Right hindlimb (tissue), 1 donor: ENCODE measurements at regions not wholly inside any gene's neighbourhood (a gene's known extent, or its start where the extent isn't known, plus 50 kb on each side); places are given as distances from the start of the nearest gene placed in this dataset.

Source experiments
- DNase-seq: peaks from one replicate; pipeline ENCODE4 v3.0.0-alpha.2; 2018

DNA sequence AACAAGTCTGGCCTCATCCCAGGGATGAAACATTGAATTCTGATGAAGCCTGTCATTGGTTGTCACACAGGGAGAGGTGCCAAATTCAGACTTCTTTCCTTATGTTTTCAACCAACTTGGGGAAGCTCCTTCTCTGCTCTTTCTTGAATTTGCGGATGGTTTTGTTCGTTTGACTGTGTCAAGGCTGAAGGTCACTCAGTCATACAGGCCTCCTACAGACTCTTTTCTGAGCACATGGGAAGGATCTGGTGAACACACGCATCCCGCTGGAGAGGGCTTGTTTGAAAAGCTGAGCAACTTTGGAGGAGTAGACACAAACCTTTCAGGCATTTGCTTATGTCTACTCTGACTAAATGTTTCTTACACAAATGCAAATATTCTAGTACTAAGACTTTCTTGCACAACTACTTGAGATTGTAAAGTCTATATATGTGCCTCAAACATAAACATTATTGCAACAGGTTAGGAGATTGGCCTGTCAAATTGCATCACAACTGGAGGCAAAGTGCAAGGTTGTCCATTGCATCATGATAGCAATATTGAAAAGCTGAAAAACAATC is 151.5 kb upstream of the NR3C1 start:
- DNase-seq = no peak

DNA sequence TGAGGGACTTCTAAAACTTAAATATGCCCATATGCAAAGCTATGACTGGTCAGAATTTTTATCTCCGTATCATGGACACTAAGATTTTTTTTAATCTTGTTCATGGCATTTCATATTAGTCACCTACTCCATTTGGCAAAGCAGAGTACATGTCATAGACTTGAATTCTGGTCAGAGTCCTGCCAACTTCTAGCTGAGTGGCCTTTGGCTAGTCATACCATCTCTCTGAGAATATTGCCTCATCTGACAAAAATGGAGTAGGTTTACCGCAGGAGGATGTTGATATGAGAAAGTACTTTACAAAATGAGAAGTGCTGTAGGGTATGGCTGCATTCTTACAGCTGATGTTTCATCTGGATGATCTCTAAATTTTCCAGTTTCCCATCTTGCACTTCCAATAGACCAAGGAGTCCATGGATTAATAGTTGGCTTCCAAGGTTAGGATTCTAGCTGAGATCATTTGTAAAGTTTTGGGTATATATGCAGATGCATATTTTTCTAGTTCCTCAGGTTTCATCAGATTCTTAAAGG is 150.8 kb upstream of the NR3C1 start:
- no peak for DNase-seq

DNA sequence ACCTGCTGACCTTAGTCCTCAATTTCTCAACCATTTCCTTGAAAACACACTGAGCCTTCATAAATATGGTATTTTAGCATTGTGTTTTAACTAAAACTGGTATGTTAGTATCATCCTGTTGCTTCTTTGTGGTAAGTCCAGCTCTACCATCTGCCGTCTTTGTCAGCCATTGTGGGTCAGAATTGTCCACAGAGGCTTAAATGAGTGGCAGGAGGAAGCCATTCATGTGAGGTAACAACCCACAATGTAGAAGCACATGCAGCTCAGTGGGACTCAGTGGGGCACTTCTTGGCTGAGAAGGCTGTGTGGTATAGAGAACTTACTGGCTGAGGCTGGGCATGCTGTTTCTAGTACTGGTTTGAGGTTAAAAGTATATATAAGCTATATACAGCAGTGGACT is 149.2 kb upstream of the NR3C1 start:
- DNase-seq = no peak

- peak; percentile 32 for DNase-seq
Observed at GRCh38 chr5:143551820-143552251, 148.3 kb upstream of the NR3C1 start.

DNA sequence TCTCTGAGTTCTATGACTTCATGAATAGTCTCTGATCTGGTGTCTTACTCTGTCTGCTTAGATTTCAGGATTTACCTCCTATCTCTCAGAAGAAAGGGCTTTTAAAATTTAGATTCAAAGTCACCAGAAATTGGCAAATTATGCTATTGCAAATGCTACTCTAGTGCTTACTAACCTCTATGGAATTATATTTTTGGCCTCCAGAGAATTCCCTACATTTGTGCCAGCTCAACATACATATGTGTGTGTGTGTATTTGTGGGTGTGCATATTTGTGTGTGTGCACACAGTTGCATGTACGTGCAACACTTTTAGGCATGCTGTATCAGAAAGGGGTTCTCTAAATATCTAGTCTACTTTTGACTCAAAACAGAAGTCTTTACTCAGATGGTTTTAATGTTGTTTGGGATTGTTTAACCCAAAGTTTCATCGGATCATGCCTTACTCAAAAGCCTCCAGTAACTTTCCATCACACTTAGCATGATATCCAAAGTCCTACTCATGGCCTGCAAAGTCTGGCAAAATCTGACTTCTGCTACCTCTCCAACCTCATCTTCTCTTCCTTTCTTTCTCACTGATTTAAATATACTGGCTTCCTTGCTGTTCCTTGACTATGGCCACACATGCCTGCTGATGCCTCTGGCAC is 147.6 kb upstream of the NR3C1 start:
- DNase-seq = no peak

DNA sequence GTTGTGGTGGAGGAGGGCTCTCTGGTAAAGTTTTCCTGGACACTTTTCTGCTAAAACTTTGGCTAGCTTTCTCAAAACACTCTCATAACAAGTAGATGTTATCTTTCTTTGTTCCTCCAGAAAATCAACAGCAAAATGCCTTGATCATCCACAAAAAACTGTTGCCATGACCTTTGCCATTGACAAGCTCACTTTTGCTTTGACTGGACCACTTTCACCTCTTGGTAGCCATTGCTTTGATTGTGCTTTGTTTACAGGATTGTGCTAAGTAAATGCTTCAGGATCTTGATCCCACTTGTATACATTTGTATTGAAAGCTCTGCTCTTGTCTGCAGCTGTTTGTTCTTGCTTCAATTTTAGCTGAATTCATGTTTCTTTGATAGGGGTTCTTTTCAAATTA is 143.9 kb upstream of the NR3C1 start:
- DNase-seq = no peak

DNA sequence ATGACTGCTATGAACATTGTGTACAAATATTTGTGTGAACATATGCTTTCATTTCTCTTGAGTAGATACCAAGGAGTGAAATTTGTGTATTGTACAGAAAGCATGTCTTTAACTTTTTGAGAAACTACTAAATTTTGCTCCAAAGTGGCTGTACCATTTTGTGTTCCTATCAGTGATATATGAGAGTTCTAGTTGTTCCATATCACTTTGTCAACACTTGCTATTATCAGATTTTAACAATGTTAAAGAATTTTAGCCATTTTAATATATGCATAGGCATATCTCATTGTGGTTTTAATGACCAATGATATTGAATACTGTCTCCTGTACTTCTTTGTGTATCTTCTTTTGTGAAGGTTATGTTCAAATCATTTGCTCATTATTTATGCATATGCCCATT is 142.9 kb upstream of the NR3C1 start:
- DNase-seq = no peak

DNA sequence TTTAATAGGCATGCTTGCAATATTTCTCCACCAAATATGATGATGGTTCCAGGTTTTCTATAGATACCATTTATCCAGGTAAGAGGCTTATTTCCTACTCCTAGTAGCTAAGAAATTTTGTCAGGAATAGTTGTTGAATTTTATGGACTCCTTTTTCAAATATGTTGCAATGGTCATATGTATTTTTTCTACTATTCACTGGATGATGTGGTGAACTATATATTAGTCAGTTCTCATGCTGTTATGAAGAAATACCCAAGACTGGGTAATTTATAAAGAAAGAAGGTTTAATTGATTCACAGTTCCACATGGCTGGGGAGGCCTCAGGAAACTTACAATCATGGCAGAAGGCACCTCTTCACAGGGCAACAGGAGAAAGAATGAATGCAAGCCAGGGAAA is 141.1 kb upstream of the NR3C1 start:
- no peak for DNase-seq

DNA sequence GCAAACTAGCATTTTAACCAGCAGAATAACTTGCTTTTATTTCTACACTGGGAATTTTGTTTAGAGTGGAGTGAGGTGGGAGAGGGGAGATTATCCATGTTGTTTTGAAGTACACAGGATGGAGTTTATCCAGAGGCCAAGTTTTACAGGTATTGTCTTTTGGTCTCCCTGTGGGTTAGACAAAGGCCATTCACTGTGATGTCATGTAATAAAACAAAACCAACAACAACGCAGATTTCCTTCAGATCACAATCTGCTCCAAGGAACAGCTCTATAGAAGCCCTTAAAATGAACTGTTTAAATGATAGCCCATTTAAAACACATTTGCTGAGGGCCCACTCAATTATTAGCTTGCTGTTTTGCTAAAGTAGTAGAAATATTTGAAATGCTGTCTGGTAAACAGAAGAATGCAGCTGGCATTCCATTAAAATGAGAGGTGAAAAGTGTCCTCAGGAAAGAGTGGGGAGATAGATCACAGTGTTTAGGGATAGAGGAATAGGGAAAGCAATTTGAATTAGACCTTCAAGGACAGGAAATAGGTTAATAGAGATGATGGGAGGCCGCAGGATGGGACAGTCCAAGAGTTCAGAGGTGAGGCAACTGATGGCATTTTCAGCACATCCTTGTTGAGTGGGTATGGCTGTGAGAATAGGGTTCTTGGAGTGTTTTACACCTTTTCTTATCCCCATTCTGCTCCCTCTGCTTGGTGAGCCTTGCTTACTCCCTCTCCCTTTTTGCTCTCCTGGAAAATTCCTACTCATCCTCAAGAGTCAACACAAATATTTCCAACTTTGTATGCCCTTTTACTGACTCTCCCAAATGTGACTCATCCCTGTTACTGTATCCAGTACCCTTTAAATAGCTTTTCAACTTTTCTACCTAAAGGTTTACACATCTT is 140.1 kb upstream of the NR3C1 start:
- no peak for DNase-seq

- no peak for DNase-seq
Observed at GRCh38 chr5:143542798-143543144, 139.3 kb upstream of the NR3C1 start.

DNA sequence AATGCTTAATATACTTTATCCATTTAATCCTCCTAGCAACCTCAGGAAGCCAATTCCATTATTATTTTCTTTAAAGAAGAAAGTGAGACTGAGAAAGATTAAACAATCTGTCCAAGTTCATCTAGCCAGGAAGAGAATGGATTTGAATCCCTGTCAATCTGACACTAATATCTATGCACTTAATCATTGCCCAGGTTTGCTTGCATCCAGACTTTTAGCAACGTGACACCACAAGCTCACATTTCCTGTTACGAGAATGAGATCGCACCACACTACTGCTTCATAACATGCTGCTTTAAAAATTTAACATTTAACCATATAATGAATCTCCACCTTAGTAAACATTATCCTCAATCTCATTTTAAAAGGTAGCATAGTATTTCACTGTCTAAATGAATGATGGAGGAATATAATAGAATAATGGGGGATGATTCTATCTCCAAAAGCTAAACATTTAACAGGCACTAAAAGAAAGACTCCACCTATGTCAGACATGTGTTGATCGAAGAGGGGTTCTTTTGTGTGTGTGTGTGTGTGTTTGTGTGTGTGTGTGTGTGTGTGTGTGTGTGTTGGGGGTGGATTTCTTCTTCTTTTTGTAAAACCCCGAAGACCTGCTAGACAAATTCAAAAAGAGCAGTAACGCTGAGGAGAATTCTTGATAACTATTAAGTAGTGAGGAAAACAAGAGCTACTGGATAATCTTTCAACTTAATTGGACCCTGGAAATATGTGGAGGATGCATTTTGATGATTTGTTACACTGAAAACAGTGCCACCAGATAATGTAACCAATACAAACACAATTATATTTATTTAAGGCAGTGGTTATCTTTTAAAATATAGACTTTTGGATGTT is 138.7 kb upstream of the NR3C1 start:
- DNase-seq = no peak

- DNase-seq = no peak
Observed at GRCh38 chr5:143539742-143540141, 136.3 kb upstream of the NR3C1 start.

- DNase-seq = no peak
Observed at GRCh38 chr5:143537056-143537455, 133.6 kb upstream of the NR3C1 start.

- no peak for DNase-seq
Observed at GRCh38 chr5:143536364-143536763, 132.9 kb upstream of the NR3C1 start.

GRCh38 chr5:143534761-143535154 is 131.3 kb upstream of the NR3C1 start:
- no peak for DNase-seq

GRCh38 chr5:143533978-143534760 is 130.7 kb upstream of the NR3C1 start:
- DNase-seq = no peak

GRCh38 chr5:143533475-143533874 is 130.0 kb upstream of the NR3C1 start:
- no peak for DNase-seq

- no peak for DNase-seq
Observed at GRCh38 chr5:143527808-143528207, 124.3 kb upstream of the NR3C1 start.

DNA sequence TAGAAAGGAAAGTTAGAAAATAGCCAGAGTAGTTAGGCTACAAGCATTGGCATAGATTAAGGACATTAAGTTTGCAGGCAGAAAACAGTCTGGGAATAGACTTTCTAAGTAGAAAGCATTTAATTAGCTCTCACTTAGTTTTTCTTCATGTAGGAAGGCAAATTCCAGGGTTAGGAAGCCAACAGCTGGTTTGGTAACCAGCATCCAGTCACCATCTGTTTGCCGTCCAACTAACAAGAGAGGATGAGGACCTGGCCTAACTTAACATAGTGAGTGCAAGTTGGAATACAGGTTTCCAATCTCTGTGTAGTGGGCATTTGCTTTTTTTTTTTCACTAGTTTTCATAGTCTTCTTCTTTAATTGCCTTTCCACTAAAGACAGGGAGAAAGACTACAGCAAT is 121.7 kb upstream of the NR3C1 start:
- DNase-seq = no peak

- no peak for DNase-seq
Observed at GRCh38 chr5:143524338-143524945, 121.0 kb upstream of the NR3C1 start.

GRCh38 chr5:143521846-143522400 is 118.4 kb upstream of the NR3C1 start:
- DNase-seq = no peak
